HepG2 (cell line): ENCODE measurements at regions not wholly inside any gene's neighbourhood (a gene's known extent, or its start where the extent isn't known, plus 50 kb on each side); places are given as distances from the start of the nearest gene placed in this dataset.

Experiments
- ATAC-seq: fragments of 200-7000 bp; cut with Tn5 transposase; 3 replicates; pipeline ENCODE4 v1.9.1; 2020; ENCODE audit warnings: mild to moderate bottlenecking, moderate library complexity
- BruUV-seq: library from RNA; stranded (reverse); fragments of 400-500 nt; replicated peaks from 2 replicates; lab custom pipeline; 2021; lab: Mats Ljungman, UMichigan
- CTCF ChIA-PET: fragments of 300-600 bp; formaldehyde crosslinking; extraction: SDS; loops from one replicate; lab custom pipeline; 2021; ENCODE audit warnings: low total read pairs, inconsistent platforms, low intra/inter-chr PET ratio; lab: Yijun Ruan, JAX
- POLR2A ChIA-PET: fragments of 350-600 bp; sonication (Branson Sonifier 250); formaldehyde crosslinking; loops from one replicate; lab custom pipeline; 2020; ENCODE audit warnings: antibody characterized with exemption, inconsistent platforms; lab: Yijun Ruan, JAX
- DNase-seq: peaks from one replicate; pipeline ENCODE4 v3.0.0-alpha.2; 2015; ENCODE audit warnings: low spot score
- FAIRE-seq: peaks from 3 replicates; lab custom pipeline; 2011; peaks lifted over from hg19 to GRCh38; lab: Jason Lieb, UNC
- H2AFZ ChIP-seq: one replicate; pipeline ENCODE4 v1.6.1; 2011; ENCODE audit warnings: low read length, inconsistent platforms
- H3K27ac ChIP-seq: fragments of 300-600 bp; 3 replicates; pipeline ENCODE4 v1.8.0; 2011; ENCODE audit warnings: mixed run types, mild to moderate bottlenecking, mixed read lengths, low read length, inconsistent platforms; ENCODE audit not compliant: insufficient read depth; ENCODE audit errors: extremely low read length
- H3K27me3 ChIP-seq, 2 experiments: fragments of 200-600 bp in 1 of 2; 2 replicates in 1 of 2; 3 replicates in 1 of 2; pipeline versions ENCODE4 v1.6.0 to v1.8.0; 2011; ENCODE audit warnings: low read length in 2 of 2, mild to moderate bottlenecking in 2 of 2, moderate library complexity in 2 of 2, inconsistent platforms in 1 of 2; ENCODE audit not compliant: insufficient read depth in 2 of 2, control insufficient read depth in 1 of 2
- H3K36me3 ChIP-seq, 2 experiments: fragments of 200-600 bp in 1 of 2; replicated peaks in 1 of 2; 2 replicates in 1 of 2; 3 replicates in 1 of 2; pipeline versions ENCODE4 v1.5.1 to v1.8.0; 2011; ENCODE audit warnings: low read length in 2 of 2, inconsistent platforms in 1 of 2; ENCODE audit not compliant: insufficient read depth in 2 of 2, control insufficient read depth in 1 of 2
- H3K4me1 ChIP-seq: 2 replicates; pipeline ENCODE4 v1.5.1; 2012; ENCODE audit warnings: low read length, inconsistent platforms; ENCODE audit not compliant: insufficient read depth
- H3K4me2 ChIP-seq: 2 replicates; pipeline ENCODE4 v1.6.0; 2011; ENCODE audit warnings: low read depth, low read length, inconsistent platforms
- H3K4me3 ChIP-seq, 3 experiments: fragments of 200-600 bp in 1 of 3; sonication (generic), shearing (Covaris generic) in 1 of 3; replicated peaks in 1 of 3; 2 replicates each; pipeline ENCODE4 v1.5.1; 2011 to 2016; ENCODE audit warnings: low read length in 3 of 3, inconsistent platforms in 2 of 3, low read depth in 2 of 3, mild to moderate bottlenecking in 2 of 3, control low read depth in 1 of 3, mixed read lengths in 1 of 3; ENCODE audit not compliant: insufficient read depth in 1 of 3
- H3K79me2 ChIP-seq: one replicate; pipeline ENCODE4 v1.6.1; 2011; ENCODE audit warnings: low read length, inconsistent platforms; ENCODE audit not compliant: insufficient read depth
- H3K9ac ChIP-seq: 2 replicates; pipeline ENCODE4 v1.6.0; 2011; ENCODE audit warnings: mild to moderate bottlenecking, low read depth, low read length, inconsistent platforms; ENCODE audit not compliant: insufficient read depth
- H3K9me3 ChIP-seq: 2 replicates; pipeline ENCODE4 v1.5.1; 2012; ENCODE audit warnings: mild to moderate bottlenecking, low read length
- H4K20me1 ChIP-seq: 2 replicates; pipeline ENCODE4 v1.6.0; 2011; ENCODE audit warnings: inconsistent platforms, mild to moderate bottlenecking, low read length, moderate library complexity; ENCODE audit not compliant: insufficient read depth
- FOXC1 ChIP-seq: sonication (generic); formaldehyde crosslinking; IDR thresholded peaks from 2 replicates; pipeline ENCODE4 v1.8.0; 2022; ENCODE audit warnings: mild to moderate bottlenecking, missing genetic modification reagents, borderline replicate concordance
- GATA4 ChIP-seq: sonication (generic); IDR thresholded peaks from 2 replicates; pipeline ENCODE4 v1.6.1; 2016; ENCODE audit warnings: antibody characterized with exemption, low read depth, borderline replicate concordance
- GTF3A ChIP-seq: sonication (generic); formaldehyde crosslinking; conservative IDR thresholded peaks from 2 replicates; pipeline ENCODE4 v1.4.0; 2020; ENCODE audit warnings: mild to moderate bottlenecking, missing genetic modification reagents
- KLF11 ChIP-seq: IDR thresholded peaks from 2 replicates; pipeline ENCODE4 v1.6.1; 2016; ENCODE audit warnings: missing compliant biosample characterization
- MEF2D ChIP-seq: sonication (generic); formaldehyde crosslinking; IDR thresholded peaks from 2 replicates; pipeline ENCODE4 v1.5.1; 2020; ENCODE audit warnings: mild to moderate bottlenecking, missing genetic modification reagents
- NKX3-1 ChIP-seq: sonication (generic); formaldehyde crosslinking; IDR thresholded peaks from 2 replicates; pipeline ENCODE4 v1.5.0; 2020; ENCODE audit warnings: missing genetic modification reagents
- SAP130 ChIP-seq: IDR thresholded peaks from 2 replicates; pipeline ENCODE4 v1.6.1; 2016; ENCODE audit warnings: low read depth
- SNRNP70 ChIP-seq: fragments of 200-400 bp; formaldehyde crosslinking; IDR thresholded peaks from 2 replicates; pipeline ENCODE4 v1.6.1; 2017; ENCODE audit warnings: mild to moderate bottlenecking, low read depth, low read length, moderate library complexity
- ZFP36L2 ChIP-seq: sonication (generic); formaldehyde crosslinking; IDR thresholded peaks from 2 replicates; pipeline ENCODE4 v1.4.0; 2020; ENCODE audit warnings: missing genetic modification reagents
- ZNF205 ChIP-seq: IDR thresholded peaks from 2 replicates; pipeline ENCODE4 v1.6.1; 2018; ENCODE audit warnings: missing biosample characterization, missing genetic modification reagents
- ZNF256 ChIP-seq: sonication (generic); formaldehyde crosslinking; conservative IDR thresholded peaks from 2 replicates; pipeline ENCODE4 v1.4.0; 2020; ENCODE audit warnings: missing genetic modification reagents
- ZNF678 ChIP-seq: sonication (generic); formaldehyde crosslinking; IDR thresholded peaks from 2 replicates; pipeline ENCODE4 v1.4.0; 2020; ENCODE audit warnings: mild to moderate bottlenecking, missing genetic modification reagents
- ZNF792 ChIP-seq: IDR thresholded peaks from 2 replicates; pipeline ENCODE4 v1.6.1; 2016
- WGBS: methylation state at CpG from one replicate; pipeline ENCODE4 v1.1.6; 2017; ENCODE audit warnings: low lambda C conversion rate; 5-methylcytosine and 5-hydroxymethylcytosine counted together
- in situ Hi-C: cut with HindIII; loops from 2 replicates; pipeline ENCODE4 v1.10.0; 2017; ENCODE audit warnings: low pct_unique_long_range_greater_than_20kb; ENCODE audit not compliant: extremely low pct_ligation_motif_present
- intact Hi-C: fragments of 100-400 bp; cut with micrococcal nuclease; formaldehyde crosslinking; loops from one replicate; pipeline ENCODE4 v1.10.0; 2022; ENCODE audit not compliant: unreplicated experiment
- TF ChIP-seq, protein P1 (sequence below): sonication (generic); formaldehyde crosslinking; IDR thresholded peaks from 2 replicates; pipeline ENCODE4 v1.4.0; 2020; ENCODE audit warnings: missing genetic modification reagents
- TF ChIP-seq, protein P2 (sequence below): sonication (generic); formaldehyde crosslinking; conservative IDR thresholded peaks from 2 replicates; pipeline ENCODE4 v1.4.0; 2020; ENCODE audit warnings: missing genetic modification reagents
- TF ChIP-seq, protein P3 (sequence below): sonication (generic); formaldehyde crosslinking; IDR thresholded peaks from 2 replicates; pipeline ENCODE4 v1.8.0; 2022; ENCODE audit warnings: mild to moderate bottlenecking, missing genetic modification reagents
- TF ChIP-seq, protein P4 (sequence below): sonication (generic); formaldehyde crosslinking; IDR thresholded peaks from 2 replicates; pipeline ENCODE4 v1.4.0; 2020; ENCODE audit warnings: low read depth, mild to moderate bottlenecking, missing genetic modification reagents

DNA sequence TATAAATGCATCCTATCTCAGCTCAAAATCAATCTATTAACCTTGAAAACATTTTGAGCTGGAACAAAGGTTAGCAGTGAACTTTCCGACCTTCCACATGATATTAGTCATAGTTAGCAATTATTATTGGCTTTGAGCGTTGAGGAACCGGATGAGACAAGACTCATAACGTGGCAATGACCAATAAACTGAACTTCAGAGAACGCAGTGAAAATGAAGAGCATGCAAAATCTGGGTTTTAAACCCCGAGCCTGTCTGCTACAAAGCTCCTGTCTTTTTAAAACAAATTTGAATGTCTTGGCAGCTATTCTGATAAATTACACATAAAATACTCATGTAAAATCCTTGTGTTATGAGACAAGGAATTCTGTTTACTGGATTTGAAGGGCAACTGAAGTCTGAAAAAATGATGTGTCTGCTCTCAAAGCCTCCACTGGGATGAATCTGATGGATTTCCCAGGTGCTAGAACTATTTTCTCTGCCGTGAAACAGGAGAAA lies 74.7 kb upstream of the ITGB1 start:
- ChIA-PET CTCF (no interaction called here), POLR2A (no interaction called here)
- H3K9ac ChIP-seq, result no peak overlapping the region
- H3K4me1 ChIP-seq, result no peaks in the 10 kb centered on the region
- no peak overlapping the region for H3K4me3 ChIP-seq
- no peak overlapping the region for H3K27ac ChIP-seq
- no peak overlapping the region for H3K4me2 ChIP-seq
- intact Hi-C loops, result no loop called here
- BruUV-seq, result no TSS peak
- H3K36me3 ChIP-seq, result no peaks in the 10 kb centered on the region
- no peaks in the 10 kb centered on the region for H4K20me1 ChIP-seq
- in situ Hi-C loops, result no loop called here
- H2AFZ ChIP-seq, result no peak overlapping the region
- ATAC-seq (no peak), DNase-seq (peak; percentile 5), FAIRE-seq (no peak)
- no peak for TF ChIP-seq ZNF205 (CRISPR knock-in tag)
- no peak for TF ChIP-seq ZFP36L2
- no peak for TF ChIP-seq ZNF678 (CRISPR knock-in tag)
- TF ChIP-seq FOXC1, result no peak
- TF ChIP-seq, protein P1, sequence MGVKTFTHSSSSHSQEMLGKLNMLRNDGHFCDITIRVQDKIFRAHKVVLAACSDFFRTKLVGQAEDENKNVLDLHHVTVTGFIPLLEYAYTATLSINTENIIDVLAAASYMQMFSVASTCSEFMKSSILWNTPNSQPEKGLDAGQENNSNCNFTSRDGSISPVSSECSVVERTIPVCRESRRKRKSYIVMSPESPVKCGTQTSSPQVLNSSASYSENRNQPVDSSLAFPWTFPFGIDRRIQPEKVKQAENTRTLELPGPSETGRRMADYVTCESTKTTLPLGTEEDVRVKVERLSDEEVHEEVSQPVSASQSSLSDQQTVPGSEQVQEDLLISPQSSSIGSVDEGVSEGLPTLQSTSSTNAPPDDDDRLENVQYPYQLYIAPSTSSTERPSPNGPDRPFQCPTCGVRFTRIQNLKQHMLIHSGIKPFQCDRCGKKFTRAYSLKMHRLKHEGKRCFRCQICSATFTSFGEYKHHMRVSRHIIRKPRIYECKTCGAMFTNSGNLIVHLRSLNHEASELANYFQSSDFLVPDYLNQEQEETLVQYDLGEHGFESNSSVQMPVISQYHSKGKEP (CRISPR knock-in tag), result no peak
- no peak for TF ChIP-seq SNRNP70
- no peak for TF ChIP-seq KLF11 (CRISPR knock-in tag)
- TF ChIP-seq ZNF792 (CRISPR knock-in tag), result no peak
- TF ChIP-seq GATA4, result no peak
- TF ChIP-seq GTF3A (CRISPR knock-in tag), result no peak
- TF ChIP-seq MEF2D (CRISPR knock-in tag), result no peak
- no peak for TF ChIP-seq NKX3-1 (CRISPR knock-in tag)
- TF ChIP-seq SAP130 (CRISPR knock-in tag), result no peak
- TF ChIP-seq, protein P2, sequence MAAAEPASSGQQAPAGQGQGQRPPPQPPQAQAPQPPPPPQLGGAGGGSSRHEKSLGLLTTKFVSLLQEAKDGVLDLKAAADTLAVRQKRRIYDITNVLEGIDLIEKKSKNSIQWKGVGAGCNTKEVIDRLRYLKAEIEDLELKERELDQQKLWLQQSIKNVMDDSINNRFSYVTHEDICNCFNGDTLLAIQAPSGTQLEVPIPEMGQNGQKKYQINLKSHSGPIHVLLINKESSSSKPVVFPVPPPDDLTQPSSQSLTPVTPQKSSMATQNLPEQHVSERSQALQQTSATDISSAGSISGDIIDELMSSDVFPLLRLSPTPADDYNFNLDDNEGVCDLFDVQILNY (CRISPR knock-in tag), result no peak
- TF ChIP-seq, protein P3, sequence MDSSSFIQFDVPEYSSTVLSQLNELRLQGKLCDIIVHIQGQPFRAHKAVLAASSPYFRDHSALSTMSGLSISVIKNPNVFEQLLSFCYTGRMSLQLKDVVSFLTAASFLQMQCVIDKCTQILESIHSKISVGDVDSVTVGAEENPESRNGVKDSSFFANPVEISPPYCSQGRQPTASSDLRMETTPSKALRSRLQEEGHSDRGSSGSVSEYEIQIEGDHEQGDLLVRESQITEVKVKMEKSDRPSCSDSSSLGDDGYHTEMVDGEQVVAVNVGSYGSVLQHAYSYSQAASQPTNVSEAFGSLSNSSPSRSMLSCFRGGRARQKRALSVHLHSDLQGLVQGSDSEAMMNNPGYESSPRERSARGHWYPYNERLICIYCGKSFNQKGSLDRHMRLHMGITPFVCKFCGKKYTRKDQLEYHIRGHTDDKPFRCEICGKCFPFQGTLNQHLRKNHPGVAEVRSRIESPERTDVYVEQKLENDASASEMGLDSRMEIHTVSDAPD (CRISPR knock-in tag), result no peak
- TF ChIP-seq ZNF256 (CRISPR knock-in tag), result no peak
- TF ChIP-seq, protein P4, sequence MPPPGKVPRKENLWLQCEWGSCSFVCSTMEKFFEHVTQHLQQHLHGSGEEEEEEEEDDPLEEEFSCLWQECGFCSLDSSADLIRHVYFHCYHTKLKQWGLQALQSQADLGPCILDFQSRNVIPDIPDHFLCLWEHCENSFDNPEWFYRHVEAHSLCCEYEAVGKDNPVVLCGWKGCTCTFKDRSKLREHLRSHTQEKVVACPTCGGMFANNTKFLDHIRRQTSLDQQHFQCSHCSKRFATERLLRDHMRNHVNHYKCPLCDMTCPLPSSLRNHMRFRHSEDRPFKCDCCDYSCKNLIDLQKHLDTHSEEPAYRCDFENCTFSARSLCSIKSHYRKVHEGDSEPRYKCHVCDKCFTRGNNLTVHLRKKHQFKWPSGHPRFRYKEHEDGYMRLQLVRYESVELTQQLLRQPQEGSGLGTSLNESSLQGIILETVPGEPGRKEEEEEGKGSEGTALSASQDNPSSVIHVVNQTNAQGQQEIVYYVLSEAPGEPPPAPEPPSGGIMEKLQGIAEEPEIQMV (CRISPR knock-in tag), result no peak
- no peaks in the 10 kb centered on the region for H3K79me2 ChIP-seq
- H3K27me3 ChIP-seq, result no peaks in the 10 kb centered on the region
- 28% methylated on average over 7 of the region's 7 CpGs for WGBS
- H3K9me3 ChIP-seq, result no peaks in the 10 kb centered on the region
